ENCODE measurements at regions not wholly inside any gene's neighbourhood (a gene's known extent, or its start where the extent isn't known, plus 50 kb on each side); places are given as distances from the start of the nearest gene placed in this dataset.

DNA sequence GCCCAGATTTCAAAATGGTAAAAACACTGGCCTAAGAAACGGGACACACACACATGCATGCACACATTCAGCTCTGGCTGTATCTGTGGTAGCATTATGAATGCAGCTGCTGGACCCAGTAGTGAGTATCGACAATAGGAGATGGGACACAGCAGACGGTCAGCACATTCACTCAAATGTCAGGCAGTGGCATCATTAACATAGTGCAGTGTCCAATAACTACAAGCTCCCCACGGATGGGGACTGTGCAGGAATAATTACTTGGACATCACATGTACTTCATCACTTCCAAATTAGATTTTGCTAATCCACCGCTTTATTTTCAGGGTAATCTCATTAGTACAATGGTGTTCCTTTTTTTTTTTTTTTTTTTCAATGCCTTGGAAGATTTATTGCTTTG is 109.5 kb downstream of the FANCF start:
- TF ChIP-seq GATA2 (IDR thresholded peaks at IDR 0.05; ENCODE audit: low read depth, low read length) (no peak), GATA3 (IDR thresholded peaks at IDR 0.05; ENCODE audit: low read depth, low read length) (no peak)

DNA sequence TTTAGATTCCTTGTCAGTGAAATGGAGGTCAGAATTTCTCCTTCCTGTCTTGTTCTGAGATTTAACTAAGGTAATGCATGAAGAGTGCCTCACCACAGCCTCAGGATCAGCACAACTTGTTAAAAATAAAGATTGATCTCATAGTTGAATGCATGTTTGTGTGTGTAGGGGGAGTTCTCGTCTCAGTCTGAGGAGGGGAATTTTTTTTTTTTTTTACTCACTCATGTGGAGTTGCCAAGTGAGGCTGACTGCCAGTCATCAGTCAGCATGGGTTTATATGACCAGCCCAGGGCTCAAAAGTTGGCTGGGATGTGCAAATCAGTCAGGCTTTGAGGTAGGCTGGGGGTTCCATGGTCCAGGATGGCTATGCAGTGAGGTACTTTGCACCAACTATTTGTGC is 113.2 kb downstream of the FANCF start:
- TF ChIP-seq GATA2 (IDR thresholded peaks at IDR 0.05; ENCODE audit: low read depth, low read length) (no peak), GATA3 (IDR thresholded peaks at IDR 0.05; ENCODE audit: low read depth, low read length) (no peak)

DNA sequence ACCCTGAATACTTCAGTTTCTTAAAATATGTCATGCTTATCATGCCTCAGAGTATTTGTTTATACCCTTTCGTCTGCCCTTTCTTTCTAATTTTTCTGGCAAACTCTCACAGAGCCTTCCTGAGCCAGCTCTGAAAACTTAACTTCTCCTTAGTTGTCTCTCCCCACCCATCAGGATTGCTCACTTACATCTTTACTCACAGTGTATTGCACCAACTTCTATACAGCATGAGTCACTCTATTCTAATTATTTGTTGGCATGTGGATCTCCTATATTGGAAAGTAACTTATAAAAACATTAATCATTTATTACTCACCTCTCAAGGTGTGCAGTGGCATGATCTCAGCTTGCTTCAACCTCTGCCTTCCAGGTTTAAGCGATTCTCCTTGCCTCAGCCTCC is 114.9 kb downstream of the FANCF start:
- TF ChIP-seq GATA2 (IDR thresholded peaks at IDR 0.05; ENCODE audit: low read depth, low read length) (no peak), GATA3 (IDR thresholded peaks at IDR 0.05; ENCODE audit: low read depth, low read length) (no peak)

DNA sequence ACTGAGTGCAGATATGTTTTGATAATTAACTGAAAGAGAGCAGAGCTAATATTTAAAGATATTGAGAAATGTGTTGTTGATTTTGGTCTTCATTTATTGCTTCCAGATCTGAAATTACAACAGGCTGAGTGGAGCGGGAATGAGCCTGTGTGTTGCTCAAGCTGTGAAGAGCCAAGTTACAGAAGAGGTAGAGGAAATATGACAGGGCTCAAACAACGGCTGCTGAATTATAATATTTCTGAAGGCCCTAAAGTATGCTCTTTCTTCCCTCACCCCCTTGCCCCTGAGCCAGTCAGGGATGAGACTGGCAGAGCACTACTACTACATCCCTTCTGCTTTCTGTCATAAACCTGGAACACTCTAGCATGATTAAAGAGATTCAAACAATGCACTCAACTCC is 115.6 kb downstream of the FANCF start:
- no peak for TF ChIP-seq GATA3 (IDR thresholded peaks at IDR 0.05; ENCODE audit: low read depth, low read length)
- no peak for TF ChIP-seq GATA2 (IDR thresholded peaks at IDR 0.05; ENCODE audit: low read depth, low read length)

DNA sequence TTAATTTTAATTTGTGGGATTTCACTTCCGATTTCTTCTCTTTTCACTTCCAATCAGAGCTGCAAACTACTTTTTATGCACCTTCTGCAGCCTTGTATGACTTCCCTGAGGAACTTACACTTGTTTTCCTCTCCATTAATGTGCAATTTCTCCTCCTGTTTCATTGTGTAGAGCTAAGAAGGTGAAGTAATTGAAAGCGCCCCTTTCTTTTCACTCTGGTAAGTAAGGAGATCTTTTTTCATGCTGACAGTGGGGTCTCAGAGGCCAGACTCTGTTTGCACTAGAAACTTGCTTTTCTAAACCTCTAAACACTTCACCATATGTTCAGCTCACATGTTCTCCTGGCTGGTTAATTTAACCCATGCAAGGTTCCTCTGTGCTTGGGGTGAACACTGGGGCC is 117.0 kb downstream of the FANCF start:
- no peak for TF ChIP-seq GATA3 (IDR thresholded peaks at IDR 0.05; ENCODE audit: low read depth, low read length)
- TF ChIP-seq GATA2 (IDR thresholded peaks at IDR 0.05; ENCODE audit: low read depth, low read length), result no peak

DNA sequence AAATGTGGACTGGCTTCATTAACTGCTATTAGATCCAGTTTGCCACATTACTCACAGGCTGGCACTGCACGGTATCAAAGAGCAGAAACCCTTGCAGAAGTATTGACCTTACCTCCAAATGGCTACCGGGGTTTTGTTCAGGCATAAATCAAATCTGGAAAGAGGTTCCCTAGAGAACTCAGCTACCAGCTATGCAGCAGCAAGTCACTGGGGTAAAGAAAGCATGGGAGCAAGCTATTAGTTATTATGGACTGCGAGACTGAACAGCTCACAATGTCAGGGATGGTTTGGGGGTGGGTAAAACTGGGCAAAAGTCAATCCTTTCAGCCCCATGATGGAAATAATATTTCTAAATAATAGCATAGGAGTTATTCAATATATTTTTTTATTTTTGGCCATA is 128.1 kb downstream of the FANCF start:
- no peak for TF ChIP-seq GATA3 (IDR thresholded peaks at IDR 0.05; ENCODE audit: low read depth, low read length)
- TF ChIP-seq GATA2 (IDR thresholded peaks at IDR 0.05; ENCODE audit: low read depth, low read length), result no peak

DNA sequence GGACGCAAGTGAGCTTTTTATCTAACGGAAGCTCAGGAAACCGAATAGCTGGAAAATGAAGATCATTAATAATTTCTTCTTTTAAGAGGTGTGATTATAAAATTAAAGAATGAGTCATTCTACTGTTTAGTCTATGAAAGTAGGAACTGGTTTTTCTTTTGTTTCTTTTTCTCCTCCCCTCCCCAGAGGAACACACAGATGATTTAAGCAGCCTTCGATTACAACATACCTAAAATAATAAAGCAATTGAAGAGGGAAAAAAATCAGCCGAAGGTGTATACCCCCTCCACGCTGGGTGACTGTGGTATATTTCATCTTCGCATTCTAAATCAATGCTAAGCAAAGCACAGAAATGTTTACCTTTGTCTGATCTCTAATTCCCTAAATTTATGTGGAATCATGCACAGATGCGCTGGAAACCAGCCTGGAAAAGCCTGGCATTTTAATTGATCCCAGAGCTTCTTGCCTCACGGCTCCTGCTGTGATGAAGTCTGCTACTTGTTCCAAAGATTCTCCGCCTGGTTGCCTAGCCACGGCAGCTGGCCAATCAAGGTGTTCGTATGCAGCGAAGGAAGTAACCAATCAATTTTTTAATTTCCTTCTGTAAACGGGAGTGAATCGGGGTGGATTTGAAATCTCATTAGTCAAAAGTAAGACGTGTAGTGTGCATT is 133.9 kb downstream of the FANCF start:
- no peak for TF ChIP-seq GATA2 (IDR thresholded peaks at IDR 0.05; ENCODE audit: low read depth, low read length)
- TF ChIP-seq GATA3 (IDR thresholded peaks at IDR 0.05; ENCODE audit: low read depth, low read length), result no peak

DNA sequence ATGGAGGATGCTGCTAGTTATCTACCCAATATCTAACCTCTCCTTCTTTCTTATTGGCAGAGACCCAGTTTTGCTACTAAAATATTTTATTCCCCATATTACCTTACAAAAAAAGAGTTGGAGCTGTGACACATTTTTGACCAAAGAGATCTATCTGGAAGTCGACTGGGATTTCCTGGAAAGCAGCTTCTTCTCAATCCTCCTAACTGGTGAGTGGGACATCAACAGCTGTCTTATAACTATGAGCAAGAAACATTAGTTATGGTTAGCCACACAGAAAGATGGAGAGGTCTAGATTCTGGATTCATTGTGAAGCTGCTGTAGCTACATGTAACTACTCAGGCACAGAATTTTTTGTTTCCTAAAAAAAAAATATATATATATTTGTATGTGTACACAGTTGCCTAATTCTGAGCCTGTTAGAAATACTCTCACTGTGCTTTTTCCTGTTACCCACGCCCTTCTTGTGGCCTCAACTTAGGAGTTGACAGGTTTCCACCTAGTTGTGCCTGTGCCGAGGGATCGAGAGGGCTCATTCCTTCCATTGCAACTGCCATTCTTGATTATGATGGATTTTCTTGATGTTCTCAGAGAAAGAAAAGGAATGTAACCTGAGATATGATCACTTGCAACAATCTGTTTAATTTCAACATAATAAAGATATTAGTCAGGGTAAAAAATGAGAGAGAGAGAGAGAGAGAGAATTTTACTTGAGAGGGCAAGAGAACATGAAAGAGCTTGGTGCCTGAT is 142.0 kb downstream of the SLC17A6 start:
- TF ChIP-seq GATA2 (IDR thresholded peaks at IDR 0.05; ENCODE audit: low read depth, low read length), result no peak
- TF ChIP-seq GATA3 (IDR thresholded peaks at IDR 0.05; ENCODE audit: low read depth, low read length), result no peak

DNA sequence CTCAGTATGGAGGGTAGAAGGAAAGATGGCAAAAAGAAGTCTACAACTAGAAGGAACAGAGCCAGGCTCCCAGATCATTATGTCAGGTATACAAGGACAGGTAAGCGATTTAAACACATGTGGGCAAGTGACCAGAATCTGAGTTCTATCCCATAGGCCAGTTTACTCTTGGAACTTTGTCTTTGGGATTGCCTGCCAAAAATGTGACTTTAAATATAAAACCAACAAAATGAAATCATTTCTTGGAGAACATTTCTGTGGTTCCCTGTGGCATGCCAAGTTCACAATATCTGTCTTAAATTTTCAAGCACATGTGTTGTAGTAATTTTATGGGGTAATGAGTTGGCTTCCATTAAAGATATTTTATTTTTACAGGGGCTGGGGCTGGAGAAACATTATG is 141.0 kb downstream of the SLC17A6 start:
- TF ChIP-seq GATA2 (IDR thresholded peaks at IDR 0.05; ENCODE audit: low read depth, low read length) (no peak), GATA3 (IDR thresholded peaks at IDR 0.05; ENCODE audit: low read depth, low read length) (no peak)

DNA sequence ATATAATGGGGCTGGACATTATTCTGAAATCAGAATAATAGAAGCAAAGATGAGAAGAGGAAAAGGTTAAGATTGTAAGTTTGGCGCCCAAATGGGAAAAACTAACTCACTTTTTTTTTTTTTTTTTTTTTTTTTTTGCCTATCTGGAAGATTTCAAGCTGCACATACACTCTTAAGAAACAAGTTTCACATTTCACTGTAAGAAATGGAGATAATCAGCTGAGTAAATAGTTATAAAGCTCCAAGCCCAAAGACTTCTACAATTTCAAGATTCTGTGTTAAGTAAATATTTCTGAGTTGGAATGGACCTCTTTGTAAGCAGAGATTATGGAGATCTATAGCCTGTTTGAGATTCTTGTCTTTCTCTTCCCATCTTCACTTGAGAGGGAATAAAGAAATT is 140.0 kb downstream of the SLC17A6 start:
- TF ChIP-seq GATA3 (IDR thresholded peaks at IDR 0.05; ENCODE audit: low read depth, low read length) (no peak), GATA2 (IDR thresholded peaks at IDR 0.05; ENCODE audit: low read depth, low read length) (no peak)

DNA sequence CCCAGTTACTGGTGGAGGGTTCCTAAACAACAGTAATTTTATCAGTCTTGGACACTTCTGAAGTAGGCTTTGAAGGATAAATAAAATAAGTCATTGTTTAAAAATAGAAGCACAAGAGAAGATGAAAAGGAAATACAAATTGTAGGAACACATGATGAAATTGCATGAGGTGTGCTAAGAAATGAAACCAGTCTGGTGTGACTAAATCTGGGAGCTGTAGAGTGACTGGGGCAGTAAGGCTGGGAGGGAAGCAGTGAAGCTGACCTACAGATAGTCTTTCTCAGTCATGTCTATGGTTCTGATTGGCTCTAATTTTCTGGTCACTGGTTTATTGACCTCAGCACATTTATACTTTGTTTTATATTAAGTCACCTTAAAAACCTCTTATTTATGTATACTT is 139.1 kb downstream of the SLC17A6 start:
- TF ChIP-seq GATA3 (IDR thresholded peaks at IDR 0.05; ENCODE audit: low read depth, low read length) (no peak), GATA2 (IDR thresholded peaks at IDR 0.05; ENCODE audit: low read depth, low read length) (no peak)

DNA sequence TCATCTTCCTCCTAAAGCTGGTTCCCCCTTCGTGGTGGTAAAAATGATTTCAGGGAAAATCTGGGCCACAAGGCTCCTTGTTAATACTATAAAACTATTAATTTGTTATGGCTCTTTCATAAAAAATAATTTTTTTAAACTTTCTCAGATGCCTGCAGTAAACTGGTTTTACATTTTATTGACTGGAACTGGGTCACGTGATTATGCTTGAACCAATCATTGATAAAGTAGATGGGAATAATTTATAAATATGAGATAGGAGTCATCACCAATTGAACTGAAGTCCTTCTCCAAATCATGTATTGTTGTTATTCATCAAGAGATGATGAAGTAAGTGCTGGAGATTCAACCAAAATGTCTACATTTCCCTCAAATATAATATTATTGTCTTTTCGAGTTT is 138.4 kb downstream of the SLC17A6 start:
- TF ChIP-seq GATA2 (IDR thresholded peaks at IDR 0.05; ENCODE audit: low read depth, low read length) (no peak), GATA3 (IDR thresholded peaks at IDR 0.05; ENCODE audit: low read depth, low read length) (no peak)

DNA sequence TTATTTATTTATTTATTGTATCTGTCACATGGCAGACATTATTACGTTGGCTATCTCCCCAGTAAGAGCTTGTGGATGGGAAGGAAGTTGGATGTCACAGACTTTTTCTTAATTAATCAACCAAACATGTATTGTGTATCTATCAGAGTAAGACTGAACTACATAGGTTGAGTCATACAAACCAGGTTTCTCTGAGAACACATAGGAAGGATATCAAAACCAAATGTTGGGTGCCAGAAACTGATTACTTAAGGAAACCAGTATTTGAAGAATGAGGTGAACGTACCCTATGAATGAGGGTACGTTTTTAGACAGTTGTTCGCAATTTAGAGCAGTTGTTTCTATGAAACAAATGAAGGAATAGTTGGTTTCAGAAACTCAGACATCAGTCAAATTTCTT is 136.4 kb downstream of the SLC17A6 start:
- no peak for TF ChIP-seq GATA3 (IDR thresholded peaks at IDR 0.05; ENCODE audit: low read depth, low read length)
- no peak for TF ChIP-seq GATA2 (IDR thresholded peaks at IDR 0.05; ENCODE audit: low read depth, low read length)

DNA sequence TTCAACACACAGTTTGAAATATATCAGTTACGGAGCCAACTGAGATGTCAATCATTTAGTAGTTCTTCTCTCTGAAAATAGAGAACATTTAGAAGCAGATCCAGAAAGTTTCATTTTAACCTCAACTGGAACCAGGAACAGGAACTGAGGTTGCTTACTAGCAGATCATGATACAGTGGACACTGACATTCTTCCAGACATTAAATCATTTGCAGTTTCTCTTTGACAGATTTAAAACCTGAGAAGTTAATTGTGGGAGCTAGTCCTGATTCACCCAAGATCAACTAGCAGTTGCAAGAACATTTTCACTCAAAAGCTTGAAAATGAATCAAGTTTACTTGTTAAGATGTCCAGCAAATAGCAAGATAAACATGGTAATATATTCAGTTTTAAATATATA is 135.4 kb downstream of the SLC17A6 start:
- TF ChIP-seq GATA2 (IDR thresholded peaks at IDR 0.05; ENCODE audit: low read depth, low read length), result no peak
- no peak for TF ChIP-seq GATA3 (IDR thresholded peaks at IDR 0.05; ENCODE audit: low read depth, low read length)

DNA sequence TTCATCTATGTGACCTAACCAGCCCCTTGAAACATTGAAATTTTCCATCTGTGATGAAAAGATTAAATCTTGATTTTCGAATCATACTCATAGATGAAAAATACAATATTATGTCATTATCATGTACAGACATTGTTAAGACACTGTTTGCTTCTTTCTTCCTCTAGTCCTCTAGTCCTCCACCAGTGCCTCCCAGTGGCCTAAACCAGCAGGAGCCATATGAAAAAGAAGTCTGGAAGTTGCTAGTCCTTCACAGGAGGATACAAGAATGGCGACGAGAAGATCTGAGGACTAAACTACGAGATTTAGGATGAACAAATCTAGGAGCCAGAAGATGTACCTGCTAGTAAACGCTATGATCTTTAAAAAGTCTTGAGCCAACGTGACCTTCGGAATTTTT is 134.1 kb downstream of the SLC17A6 start:
- TF ChIP-seq GATA3 (IDR thresholded peaks at IDR 0.05; ENCODE audit: low read depth, low read length), result no peak
